SK-N-SH (cell line): ENCODE measurements at regions not wholly inside any gene's neighbourhood (a gene's known extent, or its start where the extent isn't known, plus 50 kb on each side); places are given as distances from the start of the nearest gene placed in this dataset.

Source experiments
- CTCF ChIA-PET: fragments of 300-600, 350-600 bp; formaldehyde crosslinking; extraction: SDS; loops from one replicate; lab custom pipeline; 2021; lab: Yijun Ruan, JAX
- POLR2A ChIA-PET: fragments of 350-600 bp; sonication (Branson Sonifier 250); formaldehyde crosslinking; extraction: SDS; loops from one replicate; lab custom pipeline; 2020; ENCODE audit warnings: antibody characterized with exemption, inconsistent platforms; lab: Yijun Ruan, JAX
- DNase-seq: peaks from one replicate; pipeline ENCODE4 v3.0.0; 2012
- H2AFZ ChIP-seq: fragments of 200-600 bp; sonication (generic); 2 replicates; pipeline ENCODE4 v1.8.1; 2016; ENCODE audit warnings: antibody characterized with exemption, mild to moderate bottlenecking, low read depth
- H3F3A ChIP-seq: fragments of 200-600 bp; sonication (generic); replicated peaks from 2 replicates; pipeline ENCODE3; 2016; ENCODE audit warnings: antibody characterized with exemption, mild to moderate bottlenecking; ENCODE audit not compliant: insufficient read depth
- H3K27ac ChIP-seq, 2 experiments: fragments of 200-500 bp in 1 of 2; fragments of 200-600 bp in 1 of 2; sonication (Bioruptor generic) in 1 of 2; sonication (generic), shearing (Covaris generic) in 1 of 2; 2 replicates each; pipeline versions ENCODE4 v1.5.1 to v1.6.1; 2014 to 2016; ENCODE audit warnings: low read depth in 2 of 2, inconsistent platforms in 1 of 2, low read length in 1 of 2, mild to moderate bottlenecking in 1 of 2, mixed read lengths in 1 of 2
- H3K27me3 ChIP-seq: fragments of 200-600 bp; sonication (generic), shearing (Covaris generic); 2 replicates; pipeline ENCODE4 v1.6.1; 2016; ENCODE audit warnings: mixed run types; ENCODE audit not compliant: insufficient read depth
- H3K36me3 ChIP-seq, 2 experiments: fragments of 200-500 bp in 1 of 2; fragments of 200-600 bp in 1 of 2; sonication (Bioruptor generic) in 1 of 2; sonication (generic) in 1 of 2; replicated peaks in 1 of 2; 2 replicates each; pipeline versions ENCODE3 to v1.5.1; 2014 to 2016; ENCODE audit warnings: low read length in 1 of 2, mild to moderate bottlenecking in 1 of 2; ENCODE audit not compliant: insufficient read depth in 2 of 2, control insufficient read depth in 1 of 2
- H3K4me1 ChIP-seq, 2 experiments: fragments of 200-500 bp in 1 of 2; fragments of 200-600 bp in 1 of 2; sonication (Bioruptor generic) in 1 of 2; sonication (generic), shearing (Covaris generic) in 1 of 2; 2 replicates each; pipeline versions ENCODE4 v1.5.1 to v1.6.1; 2014 to 2016; ENCODE audit warnings: low read depth in 1 of 2, low read length in 1 of 2, mixed run types in 1 of 2; ENCODE audit not compliant: insufficient read depth in 2 of 2, control insufficient read depth in 1 of 2
- H3K4me2 ChIP-seq: fragments of 200-600 bp; sonication (generic), shearing (Covaris generic); 2 replicates; pipeline ENCODE4 v1.6.1; 2017; ENCODE audit warnings: mixed run types
- H3K4me3 ChIP-seq, 2 experiments: fragments of 200-500 bp in 1 of 2; fragments of 200-600 bp in 1 of 2; sonication (Bioruptor generic) in 1 of 2; sonication (generic), shearing (Covaris generic) in 1 of 2; 2 replicates each; pipeline versions ENCODE4 v1.5.1 to v1.8.1; 2014 to 2016; ENCODE audit warnings: low read depth in 2 of 2, inconsistent platforms in 1 of 2, low read length in 1 of 2, mild to moderate bottlenecking in 1 of 2, mixed read lengths in 1 of 2, moderate library complexity in 1 of 2
- H3K79me2 ChIP-seq: fragments of 200-600 bp; sonication (generic); 2 replicates; pipeline ENCODE4 v1.8.1; 2017; ENCODE audit warnings: mild to moderate bottlenecking; ENCODE audit not compliant: insufficient read depth
- H3K9ac ChIP-seq: fragments of 200-600 bp; sonication (generic); 2 replicates; pipeline ENCODE4 v1.6.1; 2017; ENCODE audit warnings: mixed run types
- H3K9me2 ChIP-seq: fragments of 200-600 bp; sonication (generic); 2 replicates; pipeline ENCODE4 v1.6.1; 2017; ENCODE audit warnings: mixed run types
- H3K9me3 ChIP-seq: fragments of 200-600 bp; sonication (generic); 2 replicates; pipeline ENCODE4 v1.6.1; 2017; ENCODE audit warnings: mixed run types, mild to moderate bottlenecking, moderate library complexity
- H4K20me1 ChIP-seq: fragments of 200-600 bp; sonication (generic); 2 replicates; pipeline ENCODE4 v1.6.1; 2017; ENCODE audit warnings: mild to moderate bottlenecking, mixed run types; ENCODE audit not compliant: insufficient read depth
- CHD2 ChIP-seq: fragments of 150-350 bp; IDR thresholded peaks from 2 replicates; pipeline ENCODE4 v1.6.1; 2018; ENCODE audit warnings: low read length; ENCODE audit not compliant: partially characterized antibody
- CTCF ChIP-seq: fragments of 200-600 bp; sonication (generic); IDR thresholded peaks from 2 replicates; pipeline ENCODE4 v1.6.1; 2017; ENCODE audit warnings: antibody characterized with exemption, mild to moderate bottlenecking, moderate library complexity
- ELF1 ChIP-seq: IDR thresholded peaks from 2 replicates; pipeline ENCODE4 v1.4.0; 2012
- EZH2phosphoT487 ChIP-seq: fragments of 200-600 bp; sonication (generic); IDR thresholded peaks from 2 replicates; pipeline ENCODE4 v1.6.1; 2017; ENCODE audit warnings: low read depth, mixed run types, mild to moderate bottlenecking, antibody characterized with exemption, moderate library complexity, borderline replicate concordance
- FOXJ3 ChIP-seq: sonication (generic); formaldehyde crosslinking; IDR thresholded peaks from 2 replicates; pipeline ENCODE4 v1.5.1; 2020; ENCODE audit warnings: mild to moderate bottlenecking, missing genetic modification reagents
- FOXM1 ChIP-seq: IDR thresholded peaks from 2 replicates; pipeline ENCODE4 v1.4.0; 2012; ENCODE audit warnings: low read depth, mild to moderate bottlenecking
- GABPA ChIP-seq: IDR thresholded peaks from 2 replicates; pipeline ENCODE4 v1.4.0; 2012; ENCODE audit warnings: low read depth, mild to moderate bottlenecking
- GATA2 ChIP-seq: sonication (generic); formaldehyde crosslinking; IDR thresholded peaks from 2 replicates; pipeline ENCODE4 v1.5.0; 2020; ENCODE audit warnings: mild to moderate bottlenecking, missing genetic modification reagents
- JUND ChIP-seq: IDR thresholded peaks from 2 replicates; pipeline ENCODE4 v1.4.0; 2012
- MXI1 ChIP-seq: IDR thresholded peaks from 2 replicates; pipeline ENCODE4 v1.6.1; 2012; ENCODE audit warnings: mild to moderate bottlenecking, low read depth, low read length, improper control_type of control experiment
- PBX3 ChIP-seq: IDR thresholded peaks from 2 replicates; pipeline ENCODE4; 2012
- RCOR1 ChIP-seq: fragments of 150-350 bp; IDR thresholded peaks from 2 replicates; pipeline ENCODE4 v1.6.1; 2017; ENCODE audit warnings: antibody characterized with exemption, low read length
- RFX5 ChIP-seq: IDR thresholded peaks from 2 replicates; pipeline ENCODE4 v1.6.1; 2012; ENCODE audit warnings: mild to moderate bottlenecking, improper control_type of control experiment, low read length
- RXRA ChIP-seq: IDR thresholded peaks from 2 replicates; pipeline ENCODE4 v1.4.0; 2012; ENCODE audit warnings: low read depth, mild to moderate bottlenecking, borderline replicate concordance
- SIN3A ChIP-seq: IDR thresholded peaks from 2 replicates; pipeline ENCODE4 v1.6.1; 2012; ENCODE audit warnings: low read depth, mild to moderate bottlenecking, low read length, moderate library complexity, borderline replicate concordance
- SMC3 ChIP-seq: IDR thresholded peaks from 2 replicates; pipeline ENCODE4 v1.6.1; 2012; ENCODE audit warnings: low read depth, low read length, improper control_type of control experiment
- USF1 ChIP-seq: IDR thresholded peaks from 2 replicates; pipeline ENCODE4 v1.4.0; 2012; ENCODE audit warnings: low read depth, borderline replicate concordance
- USF2 ChIP-seq: fragments of 150-350 bp; IDR thresholded peaks from 2 replicates; pipeline ENCODE4 v1.6.1; 2017; ENCODE audit warnings: antibody characterized with exemption, low read length, low read depth, borderline replicate concordance
- WGBS: methylation state at CpG from one replicate; pipeline ENCODE4 v1.1.6; 2017; ENCODE audit warnings: low lambda C conversion rate; 5-methylcytosine and 5-hydroxymethylcytosine counted together

GRCh38 chr6:4531406-4531805 is 244.8 kb upstream of the CDYL start:
- Histone ChIP-seq H3K4me1 (no peaks in the 10 kb centered on the region), H2AFZ (no peak overlapping the region), H3K27me3 (no peaks in the 10 kb centered on the region), H3K9ac (no peak overlapping the region), H3K9me2 (no peaks in the 10 kb centered on the region), H3K79me2 (no peaks in the 10 kb centered on the region), H4K20me1 (no peaks in the 10 kb centered on the region), H3K4me3 (no peak overlapping the region), H3K27ac (no peak overlapping the region), H3K36me3 (no peaks in the 10 kb centered on the region), H3K4me2 (no peak overlapping the region), H3F3A (no peaks in the 10 kb centered on the region), H3K9me3 (no peaks in the 10 kb centered on the region)
- WGBS: 12% methylated on average over 1 of the region's 1 CpG
- ChIA-PET POLR2A (no interaction called here), CTCF (no interaction called here)
- TF ChIP-seq USF2 (no peak), USF1 (no peak), ELF1 (no peak), MXI1 (no peak), RFX5 (no peak), CHD2 (no peak), FOXM1 (no peak), CTCF (no peak), EZH2phosphoT487 (no peak), RCOR1 (no peak), PBX3 (no peak), SMC3 (no peak), FOXJ3 (CRISPR knock-in tag) (no peak), JUND (no peak), GABPA (no peak), RXRA (no peak)
- no peak for DNase-seq

- Histone ChIP-seq H2AFZ (no peak overlapping the region), H3K4me2 (no peak overlapping the region), H3K9me3 (no peaks in the 10 kb centered on the region), H3K4me3 (no peak overlapping the region), H3K4me1 (no peaks in the 10 kb centered on the region), H3K27ac (no peak overlapping the region), H4K20me1 (no peaks in the 10 kb centered on the region), H3K9ac (no peak overlapping the region), H3K27me3 (no peaks in the 10 kb centered on the region; the same call in 1 of the 2 replicates), H3K36me3 (no peaks in the 10 kb centered on the region), H3K9me2 (no peaks in the 10 kb centered on the region), H3F3A (no peaks in the 10 kb centered on the region), H3K79me2 (no peaks in the 10 kb centered on the region)
- WGBS: 20% methylated on average over 7 of the region's 7 CpGs
- ChIA-PET POLR2A (no interaction called here), CTCF (no interaction called here)
- no peak for TF ChIP-seq CTCF
- no peak for TF ChIP-seq USF2
- TF ChIP-seq SIN3A: no peak
- TF ChIP-seq GABPA: no peak
- no peak for TF ChIP-seq GATA2 (CRISPR knock-in tag)
- TF ChIP-seq EZH2phosphoT487: no peak
- TF ChIP-seq RCOR1: no peak
- DNase-seq: no peak
Observed at GRCh38 chr6:4522453-4522852, 253.8 kb upstream of the CDYL start.
